ENCODE measurements at regions not wholly inside any gene's neighbourhood (a gene's known extent, or its start where the extent isn't known, plus 50 kb on each side); places are given as distances from the start of the nearest gene placed in this dataset.
"Not testable (repeated sequence)": the region's sequence is repeated elsewhere in the genome, so short reads cannot be mapped to it uniquely, and the experiment has no call there.

- DNase-seq: no peak
Measured at GRCh38 chr13:52929846-52930245, 81.4 kb upstream of the PCDH8 start.

- no peak for DNase-seq
Measured at GRCh38 chr13:52926971-52927370, 78.5 kb upstream of the PCDH8 start.

- DNase-seq: no peak
Measured at GRCh38 chr13:52925775-52926285, 77.4 kb upstream of the PCDH8 start.

- no peak for DNase-seq
Measured at GRCh38 chr13:52925251-52925650, 76.8 kb upstream of the PCDH8 start.

- no peak for DNase-seq
Measured at GRCh38 chr13:52924289-52925148, 76.1 kb upstream of the PCDH8 start.

- no peak for DNase-seq
Measured at GRCh38 chr13:52922961-52923360, 74.5 kb upstream of the PCDH8 start.

GRCh38 chr13:52921194-52921593, 72.8 kb upstream of the PCDH8 start:
- no peak for DNase-seq

GRCh38 chr13:52916486-52916990, 68.1 kb upstream of the PCDH8 start:
- DNase-seq: no peak

- no peak for DNase-seq
Measured at GRCh38 chr13:52911340-52911739, 62.9 kb upstream of the PCDH8 start.

- DNase-seq: not testable (repeated sequence)
Measured at GRCh38 chr13:52910318-52910717, 61.9 kb upstream of the PCDH8 start.

GRCh38 chr13:52906122-52906903, 57.9 kb upstream of the PCDH8 start:
- no peak for DNase-seq

- no peak for DNase-seq
Measured at GRCh38 chr13:52905701-52906100, 57.3 kb upstream of the PCDH8 start.

- no peak for DNase-seq
Measured at GRCh38 chr13:52903320-52903719, 54.9 kb upstream of the PCDH8 start.

- DNase-seq: no peak
Measured at GRCh38 chr13:52899206-52899605, 50.8 kb upstream of the PCDH8 start.

All from fibroblast of skin of scalp (primary cell).